CD4-positive, alpha-beta T cell (primary cell): ENCODE measurements at regions not wholly inside any gene's neighbourhood (a gene's known extent, or its start where the extent isn't known, plus 50 kb on each side); places are given as distances from the start of the nearest gene placed in this dataset.

Experiments
- ATAC-seq: fragments of 200-7000 bp; cut with Tn5 transposase; one replicate; pipeline ENCODE4 v1.10.0; 2022; ENCODE audit warnings: mild to moderate bottlenecking; ENCODE audit not compliant: poor library complexity
- CTCF ChIA-PET: fragments of 350-600 bp; sonication (Branson Sonifier 250); formaldehyde crosslinking; loops from one replicate; lab custom pipeline; 2021; ENCODE audit warnings: antibody characterized with exemption, inconsistent platforms; lab: Charles Lee
- POLR2A ChIA-PET: fragments of 350-600 bp; sonication (Branson Sonifier 250); formaldehyde crosslinking; loops from one replicate; lab custom pipeline; 2021; ENCODE audit warnings: antibody characterized with exemption, inconsistent platforms; lab: Charles Lee
- DNase-seq, 14 experiments: peaks; one replicate each; pipeline ENCODE4 v3.0.0-alpha.2; 2013 to 2020; ENCODE audit warnings: mixed read lengths in 2 of 14
- H3K27ac ChIP-seq, 2 donors: one replicate each; pipeline versions ENCODE4 v1.5.1 to v1.7.0; 2013; ENCODE audit warnings: low read length in 2 of 2, low read depth in 1 of 2, mild to moderate bottlenecking in 1 of 2
- H3K27me3 ChIP-seq, 2 experiments: 1 replicate in 1 of 2; 2 replicates in 1 of 2; pipeline versions ENCODE4 v1.6.1 to v1.7.0; 2013; ENCODE audit warnings: low read length in 2 of 2, control low read depth in 1 of 2, mild to moderate bottlenecking in 1 of 2, moderate library complexity in 1 of 2; ENCODE audit not compliant: insufficient read depth in 2 of 2, control insufficient read depth in 1 of 2
- H3K36me3 ChIP-seq: one replicate; pipeline ENCODE4 v1.6.1; 2013; ENCODE audit warnings: low read length, control low read depth; ENCODE audit not compliant: insufficient read depth
- H3K4me1 ChIP-seq: one replicate; pipeline ENCODE4 v1.6.1; 2013; ENCODE audit warnings: low read length, control low read depth; ENCODE audit not compliant: insufficient read depth
- H3K4me3 ChIP-seq: one replicate; pipeline ENCODE4 v1.5.1; 2013; ENCODE audit warnings: mild to moderate bottlenecking, low read length, moderate library complexity
- H3K9me3 ChIP-seq, 2 experiments: 1 replicate in 1 of 2; 2 replicates in 1 of 2; pipeline versions ENCODE4 v1.6.1 to v1.7.0; 2013; ENCODE audit warnings: low read length in 2 of 2, mild to moderate bottlenecking in 2 of 2, control low read depth in 1 of 2, moderate library complexity in 1 of 2; ENCODE audit not compliant: control insufficient read depth in 1 of 2, insufficient read depth in 1 of 2
- H3K27ac Mint-ChIP-seq: one replicate; pipeline ENCODE4 v1.8.0; 2020; ENCODE audit warnings: mixed read lengths
- H3K27me3 Mint-ChIP-seq: one replicate; pipeline ENCODE4 v1.8.0; 2021; ENCODE audit warnings: mixed read lengths
- H3K36me3 Mint-ChIP-seq: one replicate; pipeline ENCODE4 v1.8.0; 2021; ENCODE audit warnings: low read depth, mixed read lengths
- H3K4me1 Mint-ChIP-seq: one replicate; pipeline ENCODE4 v1.8.0; 2021; ENCODE audit warnings: low read depth, mixed read lengths
- H3K4me3 Mint-ChIP-seq: one replicate; pipeline ENCODE4 v1.8.0; 2020; ENCODE audit warnings: mild to moderate bottlenecking, mixed read lengths
- H3K9me3 Mint-ChIP-seq: one replicate; pipeline ENCODE4 v1.8.0; 2020; ENCODE audit warnings: mixed read lengths
- intact Hi-C, 2 experiments: fragments of 100-400 bp; cut with DNase I in 1 of 2; cut with micrococcal nuclease in 1 of 2; formaldehyde crosslinking; loops; one replicate each; pipeline versions ENCODE4 v1.15.1 to v1.9.0; 2023 to 2025; cut with DNase I, micrococcal nuclease
- TF ChIP-seq, protein P1 (sequence below): fragments of 200-600 bp; IDR thresholded peaks from one replicate; pipeline ENCODE4 v1.8.0; 2022; ENCODE audit warnings: antibody characterized with exemption, mild to moderate bottlenecking

DNA sequence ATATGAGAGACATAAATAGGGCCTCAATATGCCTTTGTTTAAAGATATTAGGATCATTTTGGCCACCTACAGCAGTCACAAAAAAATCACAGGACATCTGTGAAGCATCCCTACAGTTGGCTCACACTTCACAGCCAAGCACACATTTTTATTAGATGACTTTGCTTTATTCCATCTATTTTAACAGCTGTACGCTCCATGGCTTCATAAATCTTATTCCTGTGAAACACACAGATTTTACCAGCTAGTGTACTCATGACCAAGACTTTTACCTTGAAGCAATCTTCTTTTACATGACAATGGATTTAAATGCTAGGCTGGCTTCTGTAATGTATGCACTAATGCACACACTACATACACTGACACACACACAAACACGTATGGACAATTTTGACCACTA is 254.8 kb upstream of the PITRM1 start:
- ChIA-PET CTCF (interaction anchor here (0.6 kb wide), 1 partner anchor 173 kb away, joined by 3 read pairs; no protein-coding TSS in a partner anchor), POLR2A (no interaction called here)
- Mint-ChIP-seq H3K27me3 (no peaks in the 10 kb centered on the region), H3K36me3 (no peaks in the 10 kb centered on the region), H3K27ac (no peak overlapping the region), H3K9me3 (peaks cover 9% of the 10 kb centered on the region), H3K4me3 (no peak overlapping the region), H3K4me1 (peaks cover 12% of the 10 kb centered on the region)
- no peaks in the 10 kb centered on the region for H3K36me3 ChIP-seq
- H3K27ac ChIP-seq, result no peak overlapping the region
- DNase-seq (no peak), ATAC-seq (no peak)
- H3K9me3 ChIP-seq, result peaks cover 0 to 22% of the 10 kb centered on the region in 2 experiments
- no peaks in the 10 kb centered on the region for H3K27me3 ChIP-seq
- H3K4me3 ChIP-seq, result no peak overlapping the region
- TF ChIP-seq, protein P1, sequence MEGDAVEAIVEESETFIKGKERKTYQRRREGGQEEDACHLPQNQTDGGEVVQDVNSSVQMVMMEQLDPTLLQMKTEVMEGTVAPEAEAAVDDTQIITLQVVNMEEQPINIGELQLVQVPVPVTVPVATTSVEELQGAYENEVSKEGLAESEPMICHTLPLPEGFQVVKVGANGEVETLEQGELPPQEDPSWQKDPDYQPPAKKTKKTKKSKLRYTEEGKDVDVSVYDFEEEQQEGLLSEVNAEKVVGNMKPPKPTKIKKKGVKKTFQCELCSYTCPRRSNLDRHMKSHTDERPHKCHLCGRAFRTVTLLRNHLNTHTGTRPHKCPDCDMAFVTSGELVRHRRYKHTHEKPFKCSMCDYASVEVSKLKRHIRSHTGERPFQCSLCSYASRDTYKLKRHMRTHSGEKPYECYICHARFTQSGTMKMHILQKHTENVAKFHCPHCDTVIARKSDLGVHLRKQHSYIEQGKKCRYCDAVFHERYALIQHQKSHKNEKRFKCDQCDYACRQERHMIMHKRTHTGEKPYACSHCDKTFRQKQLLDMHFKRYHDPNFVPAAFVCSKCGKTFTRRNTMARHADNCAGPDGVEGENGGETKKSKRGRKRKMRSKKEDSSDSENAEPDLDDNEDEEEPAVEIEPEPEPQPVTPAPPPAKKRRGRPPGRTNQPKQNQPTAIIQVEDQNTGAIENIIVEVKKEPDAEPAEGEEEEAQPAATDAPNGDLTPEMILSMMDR, result no peak
- intact Hi-C loops, result no loop called here
- peaks cover 26% of the 10 kb centered on the region for H3K4me1 ChIP-seq

DNA sequence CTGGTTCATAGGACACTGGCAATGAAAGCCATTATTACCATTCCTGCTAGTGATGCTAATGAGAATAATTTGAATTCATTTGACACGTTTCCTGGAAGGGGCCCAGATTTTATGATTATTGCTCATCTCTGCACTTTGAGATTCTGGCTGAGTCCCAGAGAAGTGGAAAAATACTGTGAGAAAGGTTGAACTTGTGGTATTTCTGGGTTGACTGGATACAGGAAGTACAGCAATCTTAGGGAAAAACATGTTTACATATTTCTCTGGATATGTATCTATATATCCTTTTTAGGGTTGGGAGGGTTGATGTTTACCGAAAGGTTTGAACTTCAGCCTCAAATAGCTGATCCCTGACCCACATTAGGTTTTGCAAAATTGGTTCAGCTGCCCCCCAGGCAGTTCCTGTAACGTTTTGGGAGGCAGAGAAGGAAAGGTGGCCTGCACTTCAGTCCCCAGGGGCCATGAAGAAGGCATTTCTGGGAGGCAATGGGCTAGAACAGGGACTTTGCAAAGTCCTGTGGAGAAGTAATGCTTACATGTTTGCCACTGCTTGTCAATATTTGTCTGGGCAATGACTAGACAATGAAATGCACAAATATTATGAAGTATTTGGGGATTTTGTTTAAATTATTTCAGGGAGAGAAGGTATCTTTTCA is 253.7 kb upstream of the PITRM1 start:
- Histone ChIP-seq H3K36me3 (no peaks in the 10 kb centered on the region), H3K9me3 (peaks cover 0 to 14% of the 10 kb centered on the region in 2 experiments), H3K27ac (no peak overlapping the region), H3K4me3 (no peak overlapping the region), H3K4me1 (peaks cover 35% of the 10 kb centered on the region), H3K27me3 (no peaks in the 10 kb centered on the region)
- ATAC-seq (no peak), DNase-seq (no peak)
- Mint-ChIP-seq H3K27me3 (no peaks in the 10 kb centered on the region), H3K36me3 (no peaks in the 10 kb centered on the region), H3K9me3 (peaks cover 9% of the 10 kb centered on the region), H3K4me3 (no peak overlapping the region), H3K27ac (no peak overlapping the region), H3K4me1 (peaks cover 21% of the 10 kb centered on the region)
- CTCF ChIA-PET, result no interaction called here
- intact Hi-C loops, result no loop called here
- POLR2A ChIA-PET, result no interaction called here
- TF ChIP-seq, protein P1, result no peak

DNA sequence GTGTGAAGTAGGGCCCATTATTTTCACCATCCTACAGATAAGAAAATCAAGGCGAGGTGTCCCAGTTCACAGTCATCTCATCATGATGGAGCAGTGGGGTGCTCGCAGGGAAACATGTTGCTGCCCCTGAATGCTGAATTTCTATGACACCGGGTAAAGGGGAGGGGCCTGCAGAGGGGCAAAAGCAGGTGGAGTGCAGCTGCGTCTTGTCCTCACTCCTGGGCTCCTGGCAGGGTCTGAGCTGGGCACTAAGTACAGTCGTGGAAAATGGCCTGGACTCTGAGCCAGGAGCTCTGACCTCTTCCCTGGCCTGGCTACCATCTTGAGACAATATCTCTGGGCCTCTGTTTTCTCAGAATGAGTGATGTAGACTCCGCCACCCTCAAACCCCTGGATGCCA is 253.1 kb upstream of the PITRM1 start:
- DNase-seq (no peak), ATAC-seq (no peak)
- CTCF ChIA-PET, result no interaction called here
- Mint-ChIP-seq H3K36me3 (no peaks in the 10 kb centered on the region), H3K4me3 (no peak overlapping the region), H3K27me3 (no peaks in the 10 kb centered on the region), H3K4me1 (peaks cover 21% of the 10 kb centered on the region), H3K27ac (no peak overlapping the region), H3K9me3 (peaks cover 5% of the 10 kb centered on the region)
- Histone ChIP-seq H3K9me3 (peaks cover 0 to 14% of the 10 kb centered on the region in 2 experiments), H3K36me3 (no peaks in the 10 kb centered on the region), H3K4me1 (peaks cover 35% of the 10 kb centered on the region), H3K4me3 (no peak overlapping the region), H3K27me3 (no peaks in the 10 kb centered on the region), H3K27ac (no peak overlapping the region)
- POLR2A ChIA-PET, result no interaction called here
- intact Hi-C loops, result no loop called here
- TF ChIP-seq, protein P1, result no peak
